Naive thymus-derived CD8-positive, alpha-beta T cell (primary cell): ENCODE measurements at regions not wholly inside any gene's neighbourhood (a gene's known extent, or its start where the extent isn't known, plus 50 kb on each side); places are given as distances from the start of the nearest gene placed in this dataset.
A peak's percentile ranks its signal among the peaks of the same experiment; 100 is the strongest.

Experiments used
- ATAC-seq, 2 donors: fragments of 150-1000 bp; cut with Tn5 transposase in 1 of 2; sonication (Bioruptor Pico), chemical (Tn5 transposase) in 1 of 2; 1 replicate in 1 of 2; 2 replicates in 1 of 2; pipeline ENCODE4 v1.10.0; 2021; ENCODE audit warnings: mild to moderate bottlenecking in 2 of 2, moderate library complexity in 2 of 2
- POLR2A ChIA-PET: fragments of 350-600 bp; sonication (Branson Sonifier 250); formaldehyde crosslinking; loops from one replicate; lab custom pipeline; 2021; ENCODE audit warnings: antibody characterized with exemption; lab: Charles Lee
- DNase-seq, 10 donors: peaks; one replicate each; pipeline versions ENCODE4 v3.0.0 to v3.0.0-alpha.2; 2020 to 2022
- H3K27ac Mint-ChIP-seq, 10 donors: one replicate each; pipeline ENCODE4 v1.8.0; 2020 to 2022; ENCODE audit warnings: mild to moderate bottlenecking in 10 of 10, mixed read lengths in 10 of 10, moderate library complexity in 4 of 10, inconsistent platforms in 1 of 10
- H3K27me3 Mint-ChIP-seq, 5 donors: one replicate each; pipeline ENCODE4 v1.8.0; 2021 to 2022; ENCODE audit warnings: mixed read lengths in 5 of 5
- H3K36me3 Mint-ChIP-seq, 3 donors: one replicate each; pipeline ENCODE4 v1.8.0; 2020 to 2022; ENCODE audit warnings: mixed read lengths in 3 of 3, mild to moderate bottlenecking in 2 of 3, inconsistent platforms in 1 of 3
- H3K4me1 Mint-ChIP-seq, 4 donors: one replicate each; pipeline ENCODE4 v1.8.0; 2021 to 2022; ENCODE audit warnings: mixed read lengths in 4 of 4
- H3K4me3 Mint-ChIP-seq, 10 donors: one replicate each; pipeline ENCODE4 v1.8.0; 2020 to 2022; ENCODE audit warnings: mild to moderate bottlenecking in 10 of 10, mixed read lengths in 10 of 10, moderate library complexity in 6 of 10, inconsistent platforms in 1 of 10
- H3K9me3 Mint-ChIP-seq, 9 donors: one replicate each; pipeline ENCODE4 v1.8.0; 2020 to 2022; ENCODE audit warnings: mixed read lengths in 9 of 9, mild to moderate bottlenecking in 3 of 9, inconsistent platforms in 1 of 9, moderate library complexity in 1 of 9

- Mint-ChIP-seq H3K4me3 (no peak overlapping the region), H3K27me3 (peaks cover 0 to 2% (median 0%) of the 10 kb centered on the region in 5 donors), H3K9me3 (no peaks in the 10 kb centered on the region), H3K4me1 (peaks cover 0 to 6% (median 2%) of the 10 kb centered on the region in 4 donors), H3K36me3 (peaks cover 0 to 4% (median 0%) of the 10 kb centered on the region in 3 donors), H3K27ac (no peak overlapping the region)
- DNase-seq (no peak), ATAC-seq (no peak)
- POLR2A ChIA-PET, result no interaction called here
These were observed 103.4 kb upstream of the MAOA start for GRCh38 chrX:43552703-43553102.

DNA sequence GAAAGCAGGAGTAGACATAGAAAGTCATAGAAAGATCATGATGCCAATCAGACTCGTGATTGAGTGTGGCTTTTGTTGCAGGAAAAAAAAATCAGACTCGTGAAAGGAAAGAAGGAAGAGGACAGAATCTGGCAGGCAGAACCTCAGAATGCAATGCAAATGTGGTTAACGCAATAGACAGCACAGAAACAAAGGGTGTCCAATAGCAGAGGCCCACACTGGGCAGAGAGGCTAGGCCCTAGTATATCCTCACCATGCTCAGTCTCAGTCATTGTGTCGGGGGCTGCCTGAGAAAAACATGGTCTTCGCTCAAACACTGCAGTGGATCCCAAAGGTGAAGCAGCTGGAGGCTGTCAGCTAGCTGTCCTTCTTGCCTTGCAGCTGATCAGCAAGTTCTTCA is 102.8 kb upstream of the MAOA start:
- no peak overlapping the region for H3K27ac Mint-ChIP-seq
- POLR2A ChIA-PET, result no interaction called here
- H3K9me3 Mint-ChIP-seq, result no peaks in the 10 kb centered on the region
- peaks cover 0 to 4% (median 2%) of the 10 kb centered on the region in 4 donors for H3K4me1 Mint-ChIP-seq
- H3K4me3 Mint-ChIP-seq, result no peak overlapping the region
- DNase-seq, result no peak
- peaks cover 0 to under 1% (median 0%) of the 10 kb centered on the region in 3 donors for H3K36me3 Mint-ChIP-seq
- ATAC-seq, result no peak
- H3K27me3 Mint-ChIP-seq, result peaks cover 0 to under 1% (median 0%) of the 10 kb centered on the region in 5 donors

DNA sequence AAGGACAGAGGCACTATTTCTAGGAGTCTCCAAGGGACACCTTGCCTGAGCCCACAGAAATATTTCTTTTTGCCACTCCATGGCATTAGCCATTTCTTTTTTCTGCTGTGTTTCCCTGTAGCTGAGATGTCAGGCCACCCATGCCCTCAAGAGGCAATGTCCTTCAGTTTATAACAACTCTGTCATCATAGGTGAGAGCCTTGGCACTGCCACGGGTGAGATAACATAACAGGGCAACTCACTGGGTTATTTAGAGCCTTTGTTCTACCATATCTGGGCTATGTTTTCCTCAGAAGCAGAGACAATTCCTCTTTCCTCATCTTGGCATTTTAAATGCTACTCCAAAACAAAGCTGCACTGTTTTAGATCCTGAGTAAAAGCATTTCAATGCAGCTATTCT is 99.9 kb upstream of the MAOA start:
- POLR2A ChIA-PET, result no interaction called here
- Mint-ChIP-seq H3K4me3 (no peak overlapping the region), H3K27me3 (no peaks in the 10 kb centered on the region), H3K9me3 (no peaks in the 10 kb centered on the region), H3K36me3 (no peaks in the 10 kb centered on the region), H3K27ac (no peak overlapping the region), H3K4me1 (peaks cover 0 to 4% (median 2%) of the 10 kb centered on the region in 4 donors)
- no peak for DNase-seq
- no peak for ATAC-seq

DNA sequence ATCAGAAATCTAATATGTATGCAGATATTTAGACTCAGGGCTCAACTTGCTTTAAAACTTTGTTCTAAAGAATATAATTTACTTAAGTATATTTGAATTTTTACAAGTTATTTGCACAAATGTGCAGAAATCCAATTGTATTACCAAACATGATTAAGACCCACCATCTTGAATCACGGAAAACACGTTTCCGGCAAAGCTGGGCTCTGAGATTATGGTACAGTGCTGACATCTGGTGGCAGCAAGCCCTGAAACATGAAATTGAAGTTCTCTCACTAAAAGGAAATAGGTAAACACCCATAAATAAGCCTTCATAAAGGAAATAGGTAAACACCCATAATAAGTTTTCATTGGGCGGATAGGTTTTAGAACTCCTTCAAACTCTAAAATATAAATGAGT is 98.3 kb upstream of the MAOA start:
- Mint-ChIP-seq H3K36me3 (no peaks in the 10 kb centered on the region), H3K27me3 (no peaks in the 10 kb centered on the region), H3K27ac (no peak overlapping the region), H3K4me3 (no peak overlapping the region), H3K4me1 (peaks cover 0 to 4% (median 2%) of the 10 kb centered on the region in 4 donors), H3K9me3 (no peaks in the 10 kb centered on the region)
- ATAC-seq, result peak in 1 of 2 donors; percentile 46
- POLR2A ChIA-PET, result interaction anchor here (0.8 to 1.5 kb wide), 2 partner anchors 192 to 1759 kb away, joined by 4 read pairs; no protein-coding TSS in a partner anchor
- peak; percentile 14 to 73 (median 56) for DNase-seq

DNA sequence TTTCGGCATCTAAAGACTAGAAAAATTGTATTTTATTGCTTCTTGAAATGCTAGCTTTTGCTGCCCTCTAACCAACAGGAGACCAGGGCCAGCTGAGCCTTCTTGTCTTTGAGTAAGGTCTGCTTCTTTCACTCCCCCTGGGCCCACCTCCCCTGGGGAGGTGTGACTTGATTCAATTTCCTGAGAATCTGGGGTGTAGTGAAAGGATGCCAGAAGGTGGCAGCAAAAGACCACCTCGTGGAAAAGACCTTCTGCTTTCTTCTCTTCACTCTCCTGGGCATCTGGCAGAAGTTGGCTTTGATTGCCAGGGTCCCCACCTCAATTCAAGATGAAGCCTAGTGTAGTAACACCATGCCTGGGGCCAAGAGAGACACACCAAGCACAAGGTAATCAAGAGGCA is 96.5 kb upstream of the MAOA start:
- ATAC-seq, result peak in 1 of 2 donors; percentile 46
- H3K4me1 Mint-ChIP-seq, result peaks cover 0 to 4% (median under 1%) of the 10 kb centered on the region in 4 donors
- no peaks in the 10 kb centered on the region for H3K9me3 Mint-ChIP-seq
- H3K27ac Mint-ChIP-seq, result no peak overlapping the region
- no peak overlapping the region for H3K4me3 Mint-ChIP-seq
- H3K36me3 Mint-ChIP-seq, result no peaks in the 10 kb centered on the region
- POLR2A ChIA-PET, result interaction anchor here (0.6 kb wide), 1 partner anchor 1780 kb away, joined by 3 read pairs; no protein-coding TSS in a partner anchor
- H3K27me3 Mint-ChIP-seq, result no peaks in the 10 kb centered on the region
- DNase-seq, result peak; percentile 2 to 67 (median 24)

GRCh38 chrX:43560247-43560946 is 95.7 kb upstream of the MAOA start:
- Mint-ChIP-seq H3K9me3 (no peaks in the 10 kb centered on the region), H3K36me3 (no peaks in the 10 kb centered on the region), H3K27me3 (no peaks in the 10 kb centered on the region), H3K4me1 (peaks cover 0 to 4% (median 0%) of the 10 kb centered on the region in 4 donors), H3K27ac (no peak overlapping the region), H3K4me3 (no peak overlapping the region)
- ATAC-seq (no peak), DNase-seq (no peak)
- POLR2A ChIA-PET, result no interaction called here

GRCh38 chrX:43562372-43562771 is 93.7 kb upstream of the MAOA start:
- Mint-ChIP-seq H3K36me3 (no peaks in the 10 kb centered on the region), H3K4me3 (no peak overlapping the region), H3K27me3 (peaks cover 0 to 7% (median 2%) of the 10 kb centered on the region in 5 donors), H3K9me3 (no peaks in the 10 kb centered on the region), H3K27ac (peak overlapping the region in 1 of 10 donors; percentile 25), H3K4me1 (peaks cover 0 to 2% (median 0%) of the 10 kb centered on the region in 4 donors)
- POLR2A ChIA-PET, result interaction anchor here (0.7 kb wide), 2 partner anchors 38 to 200 kb away, joined by 3 read pairs; no protein-coding TSS in a partner anchor
- ATAC-seq (no peak), DNase-seq (no peak)

GRCh38 chrX:43564953-43565352 is 91.1 kb upstream of the MAOA start:
- Mint-ChIP-seq H3K4me3 (no peak overlapping the region), H3K27me3 (peaks cover 0 to 10% (median 5%) of the 10 kb centered on the region in 5 donors), H3K36me3 (no peaks in the 10 kb centered on the region), H3K27ac (no peak overlapping the region), H3K9me3 (no peaks in the 10 kb centered on the region), H3K4me1 (no peaks in the 10 kb centered on the region)
- ATAC-seq, result no peak
- POLR2A ChIA-PET, result no interaction called here
- DNase-seq, result no peak

- POLR2A ChIA-PET, result no interaction called here
- no peak for DNase-seq
- no peak overlapping the region for H3K4me3 Mint-ChIP-seq
- H3K27me3 Mint-ChIP-seq, result peaks cover 0 to 10% (median 5%) of the 10 kb centered on the region in 5 donors
- no peak for ATAC-seq
- no peaks in the 10 kb centered on the region for H3K9me3 Mint-ChIP-seq
- H3K36me3 Mint-ChIP-seq, result no peaks in the 10 kb centered on the region
- H3K4me1 Mint-ChIP-seq, result no peaks in the 10 kb centered on the region
- no peak overlapping the region for H3K27ac Mint-ChIP-seq
These were observed 89.9 kb upstream of the MAOA start for GRCh38 chrX:43566170-43566569.

GRCh38 chrX:43573441-43574015 is 82.6 kb upstream of the MAOA start:
- Mint-ChIP-seq H3K27ac (no peak overlapping the region), H3K27me3 (peaks cover 0 to 4% (median 0%) of the 10 kb centered on the region in 5 donors), H3K4me1 (no peaks in the 10 kb centered on the region), H3K36me3 (no peaks in the 10 kb centered on the region), H3K9me3 (no peaks in the 10 kb centered on the region), H3K4me3 (no peak overlapping the region)
- DNase-seq, result no peak
- POLR2A ChIA-PET, result no interaction called here
- ATAC-seq, result no peak

DNA sequence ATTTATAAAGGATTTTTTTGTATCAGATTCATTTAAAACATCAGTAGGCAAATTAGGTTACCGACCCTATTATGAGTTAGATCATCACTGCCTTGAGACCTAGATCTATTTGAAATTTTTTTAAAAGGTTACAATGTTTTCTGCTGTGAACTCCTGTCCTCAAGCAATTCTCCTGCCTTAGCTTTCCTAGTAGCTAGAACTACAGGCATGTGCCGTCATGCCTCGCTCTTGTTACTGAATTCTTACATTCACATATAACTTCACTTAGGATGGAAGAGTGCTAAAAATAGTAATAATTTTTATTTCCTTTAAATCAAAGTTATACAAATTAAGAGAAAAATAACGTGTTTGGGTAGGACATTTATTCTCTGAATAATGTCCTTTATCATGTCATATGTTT is 75.5 kb upstream of the MAOA start:
- Mint-ChIP-seq H3K4me3 (no peak overlapping the region), H3K4me1 (peaks cover 0 to 3% (median 0%) of the 10 kb centered on the region in 4 donors), H3K36me3 (no peaks in the 10 kb centered on the region), H3K9me3 (no peaks in the 10 kb centered on the region), H3K27ac (no peak overlapping the region), H3K27me3 (no peaks in the 10 kb centered on the region)
- POLR2A ChIA-PET, result no interaction called here
- no peak for ATAC-seq
- DNase-seq, result no peak

DNA sequence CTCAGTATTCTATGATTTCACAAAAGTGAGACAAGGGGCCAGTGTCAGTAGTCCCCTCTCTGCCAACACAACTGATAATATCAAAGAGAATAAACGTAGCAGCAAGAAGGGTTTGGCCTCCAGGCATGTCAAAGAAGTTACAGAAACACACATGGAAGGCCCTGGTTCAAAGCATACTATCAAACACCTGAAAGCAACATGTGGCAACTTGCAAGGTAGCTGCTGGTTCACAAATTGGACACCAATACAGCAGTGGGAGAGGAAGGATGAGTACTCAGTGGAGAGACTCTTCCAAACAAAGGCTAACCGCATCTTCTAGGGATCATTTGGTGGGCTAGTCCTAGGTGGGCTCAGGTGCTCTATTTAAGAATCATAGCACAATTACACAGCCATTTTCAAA is 74.9 kb upstream of the MAOA start:
- Mint-ChIP-seq H3K4me3 (no peak overlapping the region), H3K36me3 (no peaks in the 10 kb centered on the region), H3K9me3 (no peaks in the 10 kb centered on the region), H3K4me1 (peaks cover 0 to 3% (median 0%) of the 10 kb centered on the region in 4 donors), H3K27ac (no peak overlapping the region), H3K27me3 (no peaks in the 10 kb centered on the region)
- no peak for DNase-seq
- no peak for ATAC-seq
- POLR2A ChIA-PET, result no interaction called here

DNA sequence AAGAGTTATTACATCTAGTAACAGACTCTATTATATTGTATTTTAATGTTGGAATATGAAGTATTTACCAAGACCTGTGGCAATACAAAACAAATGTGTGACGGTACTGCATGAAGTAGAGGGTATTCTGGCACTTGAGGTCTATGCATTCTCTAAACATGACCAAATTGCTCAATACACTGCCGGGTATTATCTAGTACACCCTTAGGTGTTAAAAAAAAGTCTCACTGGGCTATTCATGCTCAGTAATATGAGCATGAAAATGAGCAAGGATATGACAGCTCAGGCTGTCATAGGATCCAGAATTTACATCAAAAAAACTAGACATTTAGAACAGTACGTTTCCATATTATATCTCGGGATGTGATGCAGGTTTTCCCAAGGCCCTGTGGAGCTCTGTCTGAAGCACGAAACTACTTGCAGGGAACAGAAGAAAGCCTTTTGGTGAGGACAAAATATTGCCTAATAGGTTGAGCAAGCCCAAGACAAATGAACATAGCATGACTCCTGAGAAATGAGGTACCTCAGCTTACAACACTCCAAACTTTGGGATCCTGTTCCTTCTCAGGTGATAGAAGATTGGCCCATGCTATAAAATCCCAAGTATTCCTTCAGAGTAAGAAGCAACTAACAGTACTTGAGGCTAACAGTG is 74.1 kb upstream of the MAOA start:
- Mint-ChIP-seq H3K4me1 (peaks cover 0 to 3% (median 0%) of the 10 kb centered on the region in 4 donors), H3K27ac (no peak overlapping the region), H3K27me3 (peaks cover 0 to 4% (median 0%) of the 10 kb centered on the region in 5 donors)

More for the DNA sequence above, 74.1 kb upstream of the MAOA start:
- Mint-ChIP-seq H3K9me3 (no peaks in the 10 kb centered on the region), H3K4me3 (no peak overlapping the region), H3K36me3 (no peaks in the 10 kb centered on the region)
- POLR2A ChIA-PET, result no interaction called here
- ATAC-seq, result no peak
- no peak for DNase-seq
